ENCODE measurements at regions not wholly inside any gene's neighbourhood (a gene's known extent, or its start where the extent isn't known, plus 50 kb on each side); places are given as distances from the start of the nearest gene placed in this dataset.

- TF ChIP-seq ZFX (IDR thresholded peaks at IDR 0.05; ENCODE audit: borderline replicate concordance), result no peak
- no peak for TF ChIP-seq CTCF (IDR thresholded peaks at IDR 0.05)
- no peak overlapping the region for H3K27ac ChIP-seq
Measured at GRCh38 chr5:63805151-63805550, 157.1 kb downstream of the HTR1A start.

- H3K27ac ChIP-seq, result peak overlapping the region; percentile 48; the same call in 1 of the 2 replicates
- TF ChIP-seq CTCF (IDR thresholded peaks at IDR 0.05), result no peak
Measured at GRCh38 chr5:63803165-63803564, 159.1 kb downstream of the HTR1A start.

- H3K27ac ChIP-seq, result no peak overlapping the region
- TF ChIP-seq ZFX (IDR thresholded peaks at IDR 0.05; ENCODE audit: borderline replicate concordance), result no peak
- TF ChIP-seq CTCF (IDR thresholded peaks at IDR 0.05), result no peak
Measured at GRCh38 chr5:63794979-63795378, 167.3 kb downstream of the HTR1A start.

- no peak overlapping the region for H3K27ac ChIP-seq
Measured at GRCh38 chr5:63794296-63794695, 167.9 kb downstream of the HTR1A start.

GRCh38 chr5:63774939-63775338 lies 187.3 kb downstream of the HTR1A start:
- TF ChIP-seq ZFX (IDR thresholded peaks at IDR 0.05; ENCODE audit: borderline replicate concordance), result no peak
- TF ChIP-seq CTCF (IDR thresholded peaks at IDR 0.05), result no peak
- H3K27ac ChIP-seq, result no peak overlapping the region

More at GRCh38 chr5:63794296-63794695, 167.9 kb downstream of the HTR1A start:
- TF ChIP-seq ZFX (IDR thresholded peaks at IDR 0.05; ENCODE audit: borderline replicate concordance) (no peak), CTCF (IDR thresholded peaks at IDR 0.05) (no peak)

GRCh38 chr5:63768221-63768620 lies 194.0 kb downstream of the HTR1A start:
- no peak overlapping the region for H3K27ac ChIP-seq
- TF ChIP-seq ZFX (IDR thresholded peaks at IDR 0.05; ENCODE audit: borderline replicate concordance) (no peak), CTCF (IDR thresholded peaks at IDR 0.05) (no peak)

GRCh38 chr5:63760965-63761364 lies 201.3 kb downstream of the HTR1A start:
- TF ChIP-seq ZFX (IDR thresholded peaks at IDR 0.05; ENCODE audit: borderline replicate concordance) (no peak), CTCF (IDR thresholded peaks at IDR 0.05) (no peak)
- H3K27ac ChIP-seq, result no peak overlapping the region

Measured in 22Rv1 (cell line).